K562 (cell line): ENCODE measurements at regions not wholly inside any gene's neighbourhood (a gene's known extent, or its start where the extent isn't known, plus 50 kb on each side); places are given as distances from the start of the nearest gene placed in this dataset.

Experiments
- ATAC-seq: fragments of 200-7000 bp; cut with Tn5 transposase; 3 replicates; pipeline ENCODE4 v1.9.1; 2020; ENCODE audit warnings: moderate library complexity
- BruUV-seq: library from RNA; stranded (reverse); fragments of 400-500 nt; replicated peaks from 2 replicates; lab custom pipeline; 2021; lab: Mats Ljungman, UMichigan
- CTCF ChIA-PET: fragments of 300-600 bp; formaldehyde crosslinking; extraction: SDS; loops from one replicate; lab custom pipeline; 2021; ENCODE audit warnings: low intra/inter-chr PET ratio; lab: Yijun Ruan, JAX
- POLR2A ChIA-PET: fragments of 300-600, 350-650 bp; sonication (Branson Sonifier 250); formaldehyde crosslinking; extraction: SDS; loops from one replicate; lab custom pipeline; 2021; ENCODE audit warnings: antibody characterized with exemption, inconsistent platforms; lab: Yijun Ruan, JAX
- DNase-seq, 4 experiments: peaks; one replicate each; pipeline versions ENCODE4 v3.0.0 to v3.0.0-alpha.2; 2011 to 2018; ENCODE audit warnings: low spot score in 3 of 4, mixed read lengths in 3 of 4; ENCODE audit errors: extremely low read depth in 1 of 4
- FAIRE-seq: peaks from 2 replicates; lab custom pipeline; 2011; peaks lifted over from hg19 to GRCh38; lab: Jason Lieb, UNC
- H2AFZ ChIP-seq: 2 replicates; pipeline ENCODE4 v1.6.0; 2011; ENCODE audit warnings: low read depth, low read length, control low read depth, inconsistent platforms
- H3K27ac ChIP-seq: fragments of 200-600 bp; 3 replicates; pipeline ENCODE4 v1.8.0; 2011; ENCODE audit warnings: low read depth, mild to moderate bottlenecking, control low read depth, inconsistent platforms, low read length, moderate library complexity, mixed read lengths; ENCODE audit errors: extremely low read depth
- H3K27me3 ChIP-seq, 2 experiments: fragments of 300-600 bp in 1 of 2; 2 replicates in 1 of 2; 3 replicates in 1 of 2; pipeline versions ENCODE4 v1.6.0 to v1.8.0; 2011; ENCODE audit warnings: inconsistent platforms in 2 of 2, low read length in 2 of 2, mild to moderate bottlenecking in 1 of 2, mixed read lengths in 1 of 2, moderate library complexity in 1 of 2; ENCODE audit not compliant: control insufficient read depth in 2 of 2, insufficient read depth in 2 of 2
- H3K36me3 ChIP-seq: fragments of 300-600 bp; 3 replicates; pipeline ENCODE4 v1.8.0; 2011; ENCODE audit warnings: mild to moderate bottlenecking, low read length, inconsistent platforms; ENCODE audit not compliant: control insufficient read depth, insufficient read depth
- H3K4me1 ChIP-seq, 2 experiments: fragments of 200-600 bp in 1 of 2; replicated peaks in 1 of 2; 2 replicates in 1 of 2; 3 replicates in 1 of 2; pipeline versions ENCODE4 v1.5.1 to v1.8.0; 2011; ENCODE audit warnings: inconsistent platforms in 2 of 2, low read length in 2 of 2, mild to moderate bottlenecking in 1 of 2, mixed read lengths in 1 of 2, moderate library complexity in 1 of 2; ENCODE audit not compliant: control insufficient read depth in 2 of 2, insufficient read depth in 2 of 2
- H3K4me2 ChIP-seq: 2 replicates; pipeline ENCODE4 v1.6.1; 2011; ENCODE audit warnings: low read length, control low read depth, inconsistent platforms, mixed read lengths; ENCODE audit not compliant: insufficient read depth
- H3K4me3 ChIP-seq: fragments of 200-600 bp; sonication (generic), shearing (Covaris generic); 2 replicates; pipeline ENCODE4 v1.5.1; 2016; ENCODE audit warnings: control low read depth, inconsistent platforms
- H3K79me2 ChIP-seq: fragments of 200-600 bp; 3 replicates; pipeline ENCODE4 v1.8.0; 2011; ENCODE audit warnings: low read length, inconsistent platforms; ENCODE audit not compliant: control insufficient read depth, insufficient read depth
- H3K9ac ChIP-seq, 2 experiments: 2 replicates each; pipeline versions ENCODE4 v1.6.0 to v1.6.1; 2011; ENCODE audit warnings: low read depth in 2 of 2, low read length in 2 of 2, control low read depth in 1 of 2, inconsistent platforms in 1 of 2, mild to moderate bottlenecking in 1 of 2, mixed read lengths in 1 of 2; ENCODE audit not compliant: insufficient read depth in 1 of 2
- H3K9me1 ChIP-seq: one replicate; pipeline ENCODE4 v1.6.0; 2011; ENCODE audit warnings: inconsistent platforms, mild to moderate bottlenecking, low read length, moderate library complexity; ENCODE audit not compliant: control insufficient read depth, insufficient read depth
- H3K9me3 ChIP-seq: replicated peaks from 2 replicates; pipeline ENCODE4 v1.5.1; 2011; ENCODE audit warnings: low read depth, low read length, inconsistent platforms; ENCODE audit not compliant: control insufficient read depth, insufficient read depth
- H4K20me1 ChIP-seq: replicated peaks from 2 replicates; pipeline ENCODE4 v1.6.1; 2011; ENCODE audit warnings: low read length, inconsistent platforms, mixed read lengths; ENCODE audit not compliant: control insufficient read depth, insufficient read depth
- CBX2 ChIP-seq: fragments of 200-600 bp; sonication (generic); IDR thresholded peaks from one replicate; pipeline ENCODE4 v1.6.1; 2012; ENCODE audit warnings: mild to moderate bottlenecking, low read length, inconsistent platforms; ENCODE audit not compliant: insufficient read depth, poor library complexity, severe bottlenecking
- ESRRB ChIP-seq: fragments of 250-450 bp; sonication (Bioruptor Pico); IDR thresholded peaks from 2 replicates; pipeline ENCODE4 v1.5.0; 2020; ENCODE audit warnings: mild to moderate bottlenecking, moderate library complexity, borderline replicate concordance
- FOXJ2 ChIP-seq: fragments of 200-800 bp; sonication (Bioruptor generic); IDR thresholded peaks from 2 replicates; pipeline ENCODE4 v1.6.1; 2016; ENCODE audit warnings: missing genetic modification characterization, missing compliant biosample characterization
- GABPB2 ChIP-seq: fragments of 250-450 bp; sonication (Bioruptor Pico); conservative IDR thresholded peaks from 2 replicates; pipeline ENCODE4 v1.5.1; 2021; ENCODE audit warnings: mild to moderate bottlenecking
- HMGN3 ChIP-seq: IDR thresholded peaks from 2 replicates; pipeline ENCODE4 v1.6.1; 2011; ENCODE audit warnings: borderline replicate concordance, low read depth, mild to moderate bottlenecking, mixed read lengths, low read length; ENCODE audit not compliant: insufficient read length; ENCODE audit errors: extremely low read depth
- KLF6 ChIP-seq: fragments of 250-450 bp; sonication (Bioruptor Pico); IDR thresholded peaks from 2 replicates; pipeline ENCODE4 v1.4.0; 2020; ENCODE audit warnings: mild to moderate bottlenecking, moderate library complexity, borderline replicate concordance
- L3MBTL2 ChIP-seq: fragments of 450-650 bp; IDR thresholded peaks from 2 replicates; pipeline ENCODE4 v1.6.1; 2016; ENCODE audit warnings: mild to moderate bottlenecking, moderate library complexity
- NR2C2 ChIP-seq, 2 experiments: fragments of 200-800 bp in 1 of 2; sonication (Bioruptor generic) in 1 of 2; sonication (generic) in 1 of 2; formaldehyde crosslinking in 1 of 2; IDR thresholded peaks; 2 replicates each; pipeline versions ENCODE4 v1.6.1 to v1.8.0; 2016 to 2022; ENCODE audit warnings: mild to moderate bottlenecking in 1 of 2, missing compliant biosample characterization in 1 of 2, missing genetic modification characterization in 1 of 2, missing genetic modification reagents in 1 of 2
- PTTG1 ChIP-seq: fragments of 450-650 bp; IDR thresholded peaks from 2 replicates; pipeline ENCODE4 v1.6.1; 2016; ENCODE audit warnings: low read depth, mild to moderate bottlenecking, missing genetic modification characterization, missing compliant biosample characterization
- RAD21 ChIP-seq, 2 experiments: fragments of 250-450 bp in 1 of 2; fragments of 450-650 bp in 1 of 2; sonication (Bioruptor Pico) in 1 of 2; formaldehyde crosslinking in 1 of 2; IDR thresholded peaks in 1 of 2; conservative IDR thresholded peaks in 1 of 2; 2 replicates each; pipeline versions ENCODE4 v1.4.0 to v1.8.0; 2020 to 2022; ENCODE audit warnings: mild to moderate bottlenecking in 2 of 2, moderate library complexity in 1 of 2
- RB1 ChIP-seq: fragments of 450-650 bp; IDR thresholded peaks from 2 replicates; pipeline ENCODE4 v1.6.1; 2017; ENCODE audit warnings: low read depth, mild to moderate bottlenecking
- SIRT6 ChIP-seq: IDR thresholded peaks from one replicate; pipeline ENCODE4 v1.6.1; 2012; ENCODE audit warnings: low read depth, mild to moderate bottlenecking, control low read depth, inconsistent platforms, low read length, moderate library complexity
- ZNF740 ChIP-seq, 3 experiments: fragments of 200-800 bp in 1 of 3; sonication (Bioruptor generic) in 1 of 3; sonication (generic) in 1 of 3; formaldehyde crosslinking in 1 of 3; IDR thresholded peaks; 2 replicates each; pipeline versions ENCODE4 v1.6.1 to v1.8.0; 2016 to 2022; ENCODE audit warnings: mild to moderate bottlenecking in 2 of 3, missing compliant biosample characterization in 2 of 3, missing genetic modification characterization in 2 of 3, missing genetic modification reagents in 1 of 3
- ZSCAN32 ChIP-seq: fragments of 450-650 bp; formaldehyde crosslinking; IDR thresholded peaks from 2 replicates; pipeline ENCODE4 v1.4.0; 2020; ENCODE audit warnings: mild to moderate bottlenecking, moderate library complexity
- WGBS: fragments of 100-300 bp; shearing (Covaris generic); methylation state at CpG from one replicate; pipeline ENCODE4 v1.1.6; 2016; ENCODE audit warnings: low coverage, mixed read lengths; ENCODE audit not compliant: insufficient coverage; ENCODE audit errors: missing lambda C conversion rate; 5-methylcytosine and 5-hydroxymethylcytosine counted together
- in situ Hi-C: fragments of 300-500 bp; cut with MboI; formaldehyde crosslinking; loops from 4 replicates; pipeline ENCODE4 v1.15.0; 2018; ENCODE audit warnings: inconsistent platforms, mixed read lengths
- intact Hi-C: fragments of 100-400 bp; cut with micrococcal nuclease; formaldehyde crosslinking; loops from 2 replicates; pipeline ENCODE4 v1.14.2; 2022

DNA sequence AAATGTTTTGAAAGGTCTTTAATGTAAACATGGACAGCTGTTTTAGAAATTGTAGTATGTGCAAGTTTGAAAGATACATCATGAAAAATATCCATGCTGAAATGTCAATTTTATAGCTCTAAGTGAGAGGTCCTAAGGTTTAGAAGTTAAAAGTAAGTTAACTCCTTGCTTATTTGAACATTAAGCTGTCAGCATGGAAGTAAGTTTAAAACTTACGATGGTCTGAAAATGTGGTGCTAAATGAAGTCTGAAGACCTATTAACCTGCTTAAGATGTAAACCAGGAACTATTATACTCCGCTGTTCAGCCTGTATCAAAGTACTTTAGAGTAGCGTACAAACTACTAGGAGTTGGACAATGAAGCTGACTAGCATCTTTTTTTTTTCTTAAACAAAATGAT is 1082.4 kb downstream of the TMTC2 start:
- in situ Hi-C loops (no loop called here), intact Hi-C loops (no loop called here)
- 0 out of 2 replicates have a peak, but pooled peaks cover 1% of the 10 kb centered on the region for H3K9me3 ChIP-seq
- H3K79me2 ChIP-seq, result no peaks in the 10 kb centered on the region
- WGBS, result 2% methylated on average over 3 of the region's 3 CpGs
- no peaks in the 10 kb centered on the region for H3K9me1 ChIP-seq
- FAIRE-seq, result no peak
- H3K27me3 ChIP-seq, result no peaks in the 10 kb centered on the region
- ATAC-seq, result no peak
- POLR2A ChIA-PET, result no interaction called here
- H3K27ac ChIP-seq, result no peak overlapping the region
- H3K4me1 ChIP-seq, result no peaks in the 10 kb centered on the region
- CTCF ChIA-PET, result no interaction called here
- DNase-seq, result no peak
- H3K4me3 ChIP-seq, result no peak overlapping the region
- no peak overlapping the region for H3K4me2 ChIP-seq
- BruUV-seq, result no TSS peak
- H3K36me3 ChIP-seq, result no peaks in the 10 kb centered on the region
- H4K20me1 ChIP-seq, result no peaks in the 10 kb centered on the region
- TF ChIP-seq RAD21 (CRISPR knock-in tag; conservative IDR thresholded peaks at IDR 0.05 in 1 of 2, IDR thresholded peaks at IDR 0.05 in 1 of 2), result no peak
- no peak for TF ChIP-seq RB1
- no peak for TF ChIP-seq ESRRB (CRISPR knock-in tag)
- TF ChIP-seq GABPB2 (CRISPR knock-in tag), result no peak
- TF ChIP-seq KLF6 (CRISPR knock-in tag), result no peak
- no peak for TF ChIP-seq FOXJ2 (tag)
- no peak for TF ChIP-seq NR2C2 (CRISPR knock-in tag; IDR thresholded peaks at IDR 0.05)
- TF ChIP-seq NR2C2 (tag; IDR thresholded peaks at IDR 0.05), result no peak
- TF ChIP-seq CBX2, result no peak
- no peak for TF ChIP-seq ZNF740 (CRISPR knock-in tag; IDR thresholded peaks at IDR 0.05)
- TF ChIP-seq ZNF740 (tag; IDR thresholded peaks at IDR 0.05), result no peak
- no peak for TF ChIP-seq PTTG1 (tag)
- TF ChIP-seq ZSCAN32 (CRISPR knock-in tag), result no peak
- TF ChIP-seq SIRT6, result no peak
- no peak for TF ChIP-seq HMGN3
- no peak for TF ChIP-seq L3MBTL2
- no peak overlapping the region for H3K9ac ChIP-seq
- no peak overlapping the region for H2AFZ ChIP-seq
